Neural progenitor cell (in vitro differentiated cells): ENCODE measurements at regions not wholly inside any gene's neighbourhood (a gene's known extent, or its start where the extent isn't known, plus 50 kb on each side); places are given as distances from the start of the nearest gene placed in this dataset.

ENCODE experiments used
- CTCF ChIP-seq: fragments of 200-600 bp; sonication (generic); IDR thresholded peaks from 2 replicates; pipeline ENCODE4 v1.5.1; 2017; ENCODE audit warnings: antibody characterized with exemption, mild to moderate bottlenecking
- EZH2 ChIP-seq: fragments of 200-600 bp; sonication (generic); IDR thresholded peaks from 2 replicates; pipeline ENCODE4 v1.6.1; 2017; ENCODE audit warnings: antibody characterized with exemption, mild to moderate bottlenecking, moderate library complexity

GRCh38 chr20:40892642-40893041 lies 136.0 kb upstream of the TOP1 start:
- TF ChIP-seq CTCF (no peak), EZH2 (no peak)
